ENCODE measurements at regions not wholly inside any gene's neighbourhood (a gene's known extent, or its start where the extent isn't known, plus 50 kb on each side); places are given as distances from the start of the nearest gene placed in this dataset.
"Not testable (repeated sequence)": the region's sequence is repeated elsewhere in the genome, so short reads cannot be mapped to it uniquely, and the experiment has no call there.

GRCh38 chr13:19061278-19061677, 120.3 kb downstream of the TUBA3C start:
- DNase-seq: no peak

GRCh38 chr13:19060311-19061002, 121.2 kb downstream of the TUBA3C start:
- no peak for DNase-seq

DNA sequence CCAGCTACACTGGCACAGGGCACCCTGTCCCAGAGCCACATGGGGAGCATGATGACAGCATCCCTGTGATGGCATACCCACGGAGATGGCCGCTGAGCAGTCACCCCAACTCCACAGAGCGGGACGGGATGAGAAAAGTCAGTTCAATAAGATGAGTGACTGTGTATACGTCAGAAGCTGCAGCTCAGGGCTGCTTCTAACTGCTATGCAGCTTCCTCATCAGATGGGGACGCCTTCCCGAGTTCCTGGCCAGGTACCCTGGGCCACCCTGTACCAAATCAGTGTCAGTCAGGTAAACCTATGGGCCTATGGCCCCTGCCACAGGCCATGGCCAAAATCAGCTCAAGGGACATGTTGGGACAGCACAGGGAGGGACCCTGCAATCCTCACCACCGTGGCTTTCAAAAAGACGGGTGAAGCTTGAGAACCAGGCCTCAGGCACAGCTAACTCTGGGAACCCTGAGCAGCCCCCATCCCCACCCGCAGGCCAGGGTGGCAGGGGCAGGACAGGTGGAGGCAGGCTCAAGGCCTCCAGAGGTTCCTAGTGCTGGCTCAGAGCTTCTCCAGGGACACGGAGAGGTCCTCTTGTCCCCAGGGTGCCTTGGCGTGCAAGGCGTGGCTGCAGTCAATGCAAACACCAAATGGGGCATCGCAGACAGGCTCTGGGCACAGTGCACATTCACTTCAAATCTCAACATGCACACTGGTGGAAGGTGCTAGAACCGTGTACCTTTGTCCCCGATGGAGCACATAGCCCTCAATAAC, 122.4 kb downstream of the TUBA3C start:
- DNase-seq: no peak

DNA sequence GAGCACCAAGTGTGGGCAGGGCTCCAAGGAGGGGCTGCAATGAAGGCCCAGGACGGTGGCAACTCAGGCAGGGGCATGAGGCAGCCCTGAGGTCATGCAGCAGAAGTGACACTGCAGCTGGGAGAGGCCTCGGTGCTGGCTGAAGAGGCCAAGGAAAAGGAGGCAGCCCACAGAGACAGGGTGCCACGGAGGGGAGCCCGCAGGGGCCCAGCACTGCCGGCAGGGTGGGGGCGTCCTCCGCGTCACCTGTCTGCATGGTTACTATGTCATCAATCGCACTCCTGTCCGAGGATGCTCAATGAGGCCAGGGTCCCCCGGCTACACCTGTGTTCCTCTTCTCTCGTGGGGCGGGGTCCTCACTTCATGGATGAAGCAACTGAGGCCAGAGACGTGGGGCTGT, 123.1 kb downstream of the TUBA3C start:
- no peak for DNase-seq

- DNase-seq: no peak
Measured at GRCh38 chr13:19057588-19058340, 123.9 kb downstream of the TUBA3C start.

DNA sequence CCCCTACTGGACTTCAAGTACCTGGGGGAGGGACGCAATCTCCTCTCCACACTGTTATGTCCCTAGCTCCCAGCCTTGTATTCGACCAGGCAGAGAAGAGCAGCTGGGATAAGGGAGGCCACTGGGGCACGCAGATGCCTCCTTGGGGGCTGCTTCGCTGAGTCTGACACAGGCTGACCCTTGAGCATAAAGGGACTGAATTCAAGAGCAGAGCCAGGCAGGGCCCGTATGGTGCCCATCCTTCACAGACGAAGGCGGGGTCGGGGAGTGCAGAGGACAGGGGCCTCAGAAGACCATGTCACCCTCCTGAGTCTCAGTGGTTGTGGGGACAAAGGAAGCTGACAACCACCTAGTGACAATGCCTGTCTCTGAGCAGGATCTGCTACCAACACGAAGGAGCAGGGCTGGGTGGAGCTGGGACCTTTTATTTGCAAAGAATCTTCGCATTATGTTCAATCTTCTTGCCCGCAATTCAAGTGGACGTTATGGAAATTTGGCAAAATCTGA, 124.6 kb downstream of the TUBA3C start:
- no peak for DNase-seq

- no peak for DNase-seq
Measured at GRCh38 chr13:19056355-19056880, 125.2 kb downstream of the TUBA3C start.

- DNase-seq: no peak
Measured at GRCh38 chr13:19055611-19056010, 126.0 kb downstream of the TUBA3C start.

- no peak for DNase-seq
Measured at GRCh38 chr13:19053561-19053960, 128.1 kb downstream of the TUBA3C start.

GRCh38 chr13:19052931-19053330, 128.7 kb downstream of the TUBA3C start:
- DNase-seq: no peak

- no peak for DNase-seq
Measured at GRCh38 chr13:19052180-19052579, 129.4 kb downstream of the TUBA3C start.

- no peak for DNase-seq
Measured at GRCh38 chr13:19050901-19051300, 130.7 kb downstream of the TUBA3C start.

GRCh38 chr13:19049624-19050023, 132.0 kb downstream of the TUBA3C start:
- DNase-seq: not testable (repeated sequence)

GRCh38 chr13:19048381-19048780, 133.2 kb downstream of the TUBA3C start:
- DNase-seq: no peak

DNA sequence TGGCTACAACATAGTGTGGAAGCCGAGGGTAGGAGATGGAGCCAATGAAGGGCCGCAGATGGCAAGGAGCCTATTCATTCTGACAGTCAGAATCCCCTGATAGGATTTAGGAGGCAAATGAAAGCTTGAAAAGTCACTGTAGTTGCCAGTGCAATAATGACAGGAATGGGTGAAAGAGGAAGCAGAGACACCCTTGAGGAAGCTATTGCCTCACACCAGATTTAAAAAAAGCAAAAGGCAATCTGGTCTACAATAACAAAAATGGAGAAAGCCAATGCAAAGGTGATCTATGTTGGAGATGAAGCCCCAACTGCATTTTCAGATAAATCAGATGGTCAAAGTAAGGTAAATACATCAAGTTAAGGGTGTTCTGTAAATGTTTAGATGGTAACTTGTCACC, 158.5 kb downstream of the TUBA3C start:
- DNase-seq: no peak

DNA sequence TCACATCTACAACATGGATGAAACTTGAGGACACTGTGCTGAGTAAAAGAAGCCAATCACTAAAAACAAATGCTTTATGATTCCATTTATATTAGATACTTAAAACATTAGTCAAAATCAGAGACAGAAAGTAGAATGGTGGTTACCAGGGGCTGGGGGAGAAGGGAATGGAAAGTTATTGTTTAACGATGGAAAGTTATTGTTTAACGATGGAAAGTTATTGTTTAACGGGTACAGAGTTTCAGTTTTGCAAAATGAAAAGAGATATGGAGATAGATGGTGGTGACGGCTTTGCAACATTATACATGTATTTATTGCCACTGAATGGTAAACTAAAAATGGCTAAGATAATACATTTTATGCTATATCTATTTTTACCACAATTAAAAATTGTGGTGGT, 160.6 kb downstream of the TUBA3C start:
- no peak for DNase-seq

DNA sequence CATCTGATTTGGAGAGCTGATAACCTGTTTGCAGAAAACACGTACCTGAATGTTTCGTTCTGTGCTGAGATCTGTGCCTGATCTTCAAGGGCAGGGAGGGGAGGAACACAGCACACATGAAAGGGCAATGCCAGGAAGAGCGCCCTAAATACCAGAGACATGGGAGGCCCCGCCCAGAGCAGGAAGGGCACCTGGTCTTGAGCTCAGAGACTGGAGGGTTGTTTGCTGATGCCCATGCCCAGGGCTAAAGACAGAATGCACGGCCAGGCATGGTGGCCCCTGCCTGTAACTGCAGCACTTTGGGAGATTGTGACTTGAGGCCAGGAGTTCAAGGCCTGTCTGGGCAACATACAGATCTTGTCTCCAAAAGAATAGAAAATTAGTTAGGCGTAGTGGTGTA, 183.2 kb downstream of the TUBA3C start:
- DNase-seq: no peak

DNA sequence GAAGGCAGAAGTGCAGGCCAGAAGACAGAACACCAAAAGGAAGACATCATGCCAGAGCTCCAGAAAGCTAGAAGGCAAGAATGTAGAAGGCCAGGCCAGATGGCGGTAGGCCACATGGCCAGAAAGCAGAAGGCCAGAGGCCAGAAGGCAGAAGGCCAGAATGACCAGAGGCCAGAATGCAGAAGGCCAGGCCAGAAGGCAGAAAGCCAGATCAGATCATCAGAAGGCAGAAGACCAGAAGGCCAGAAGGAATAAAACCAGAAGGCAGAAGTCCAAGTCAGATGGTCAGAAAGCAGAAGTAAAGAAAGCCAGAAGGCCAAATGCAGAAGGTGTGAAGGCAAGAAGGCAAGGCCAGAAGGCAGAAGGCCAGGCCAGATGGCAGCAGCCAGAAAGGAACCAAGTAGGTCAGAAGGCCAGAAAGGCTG, 185.0 kb downstream of the TUBA3C start:
- DNase-seq: no peak

DNA sequence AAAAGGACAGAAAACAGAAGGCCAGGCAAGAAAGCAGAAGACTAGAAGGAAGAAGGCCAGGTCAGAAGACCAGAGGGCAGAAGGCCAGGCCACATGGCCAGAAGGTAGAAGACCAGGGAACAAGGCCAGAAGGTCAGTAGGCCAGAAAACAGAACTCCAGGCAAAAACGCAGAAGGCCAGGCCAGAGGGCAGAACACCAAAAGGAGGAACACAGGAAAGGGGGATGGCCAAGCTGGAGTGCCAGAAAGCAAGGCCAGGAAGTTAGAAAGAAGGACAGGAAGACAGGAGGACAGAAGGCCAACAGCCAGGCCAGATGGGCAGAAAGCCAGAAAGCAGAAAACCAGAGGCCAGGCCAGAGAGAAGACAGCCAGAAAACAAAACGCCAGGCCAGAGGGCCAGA, 185.4 kb downstream of the TUBA3C start:
- DNase-seq: no peak

- no peak for DNase-seq
Measured at GRCh38 chr13:18995259-18995873, 186.3 kb downstream of the TUBA3C start.

DNA sequence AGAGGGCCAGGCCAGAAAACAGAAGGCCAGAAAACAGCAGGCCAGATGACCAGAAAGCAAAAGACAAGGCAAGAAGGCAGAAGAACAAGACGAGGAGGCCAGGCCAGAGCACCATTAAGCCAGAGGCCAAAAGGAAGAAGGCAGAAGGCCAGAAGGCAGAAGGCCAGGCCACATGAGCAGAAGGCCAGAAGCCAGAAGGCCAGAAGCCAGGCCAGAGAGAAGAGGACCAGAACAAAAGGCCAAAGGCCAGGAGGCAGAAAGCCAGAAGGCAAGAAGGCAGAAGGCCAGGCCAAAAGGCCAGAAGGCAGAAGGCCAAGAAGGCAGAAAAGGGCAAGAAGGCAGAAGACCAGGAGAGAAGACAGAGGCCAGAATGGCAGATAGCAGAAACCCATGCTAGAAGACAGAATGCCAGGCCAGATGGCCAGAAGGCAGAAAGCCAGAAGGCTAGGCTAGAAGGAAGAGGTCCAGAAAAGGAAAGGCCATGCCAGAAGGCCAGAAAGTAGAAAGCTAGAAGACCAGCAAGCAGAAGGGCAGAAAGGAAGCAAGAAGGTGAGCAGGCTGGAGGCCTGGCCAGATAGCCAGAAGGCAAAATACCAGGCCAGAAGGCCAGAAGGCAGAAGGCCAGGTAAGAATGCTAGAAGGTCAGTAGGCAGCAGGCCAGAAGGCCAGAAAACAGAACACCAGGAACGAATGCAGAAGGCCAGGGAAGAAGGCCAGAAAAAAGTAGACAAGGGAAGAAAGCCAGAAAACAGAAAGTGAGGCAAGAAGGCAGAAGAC, 187.6 kb downstream of the TUBA3C start:
- DNase-seq: no peak

- no peak for DNase-seq
Measured at GRCh38 chr13:18992791-18993190, 188.8 kb downstream of the TUBA3C start.

Measured in activated naive CD4-positive, alpha-beta T cell treated with Interleukin-2 at 50 U/mL for 16 hours (primary cell).